Activated CD4-positive, alpha-beta T cell treated with anti-CD3 and anti-CD28 coated beads, Interleukin-2, amount 50 U/mL, for 16 hours (primary cell): ENCODE measurements at regions not wholly inside any gene's neighbourhood (a gene's known extent, or its start where the extent isn't known, plus 50 kb on each side); places are given as distances from the start of the nearest gene placed in this dataset.

Experiments used
- DNase-seq: peaks from one replicate; pipeline ENCODE4 v3.0.0-alpha.2; 2020

DNA sequence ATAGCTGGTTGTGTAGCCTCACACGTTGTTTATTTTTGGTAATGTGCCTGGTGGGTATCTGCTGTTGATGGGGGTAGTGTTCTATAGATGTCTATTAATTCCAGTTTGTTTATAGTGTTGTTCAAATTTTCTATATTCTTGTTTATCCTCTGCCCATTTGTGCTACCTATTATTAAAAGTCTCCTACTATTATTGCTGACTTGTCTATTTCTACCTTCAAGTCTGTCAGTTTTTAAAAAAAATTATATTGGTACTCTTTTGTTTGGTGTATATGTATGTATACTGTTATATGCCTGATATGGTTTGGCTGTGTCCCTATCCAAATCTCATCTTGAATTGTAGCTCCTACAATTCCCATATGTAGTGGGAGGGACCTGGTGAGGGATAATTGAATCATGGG lies 578.6 kb downstream of the PCDH7 start:
- no peak for DNase-seq

DNA sequence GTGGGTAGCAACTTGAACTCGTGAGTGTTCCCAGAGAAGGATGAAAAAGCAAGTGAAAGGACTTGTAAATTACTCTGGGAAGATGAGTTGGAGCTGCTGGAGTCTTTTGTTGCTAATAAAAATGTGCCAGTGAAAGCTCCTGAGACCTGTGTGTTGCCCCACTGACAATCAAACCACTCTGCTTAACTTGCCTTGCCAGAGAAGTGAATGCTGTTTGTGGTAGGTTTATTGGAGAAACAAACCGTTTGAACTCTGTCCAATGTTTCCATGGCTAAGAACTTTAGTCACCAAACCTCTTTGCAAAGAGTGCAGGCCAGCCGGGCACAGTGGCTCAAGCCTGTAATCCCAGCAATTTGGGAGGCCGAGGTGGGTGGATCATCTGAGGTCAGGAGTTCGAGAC lies 586.9 kb downstream of the PCDH7 start:
- no peak for DNase-seq

DNA sequence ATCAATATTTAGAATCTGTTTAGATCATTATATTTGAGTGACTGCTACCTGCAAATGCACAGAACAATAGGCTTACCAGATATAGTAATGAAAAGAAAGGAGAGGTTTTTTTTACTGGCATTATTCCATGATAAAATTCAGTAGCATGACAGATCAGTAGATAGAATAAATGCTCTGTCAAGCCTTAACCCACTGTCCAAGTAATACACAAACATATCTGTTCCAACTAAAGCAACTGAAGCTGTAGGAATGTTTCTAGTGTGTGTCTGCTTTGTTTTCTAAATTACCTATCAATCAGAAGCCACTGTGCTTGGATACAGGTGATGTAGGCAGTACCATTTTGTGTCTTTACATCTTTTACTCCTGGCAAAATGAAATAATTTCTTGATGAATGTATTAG lies 604.6 kb downstream of the PCDH7 start:
- no peak for DNase-seq

DNA sequence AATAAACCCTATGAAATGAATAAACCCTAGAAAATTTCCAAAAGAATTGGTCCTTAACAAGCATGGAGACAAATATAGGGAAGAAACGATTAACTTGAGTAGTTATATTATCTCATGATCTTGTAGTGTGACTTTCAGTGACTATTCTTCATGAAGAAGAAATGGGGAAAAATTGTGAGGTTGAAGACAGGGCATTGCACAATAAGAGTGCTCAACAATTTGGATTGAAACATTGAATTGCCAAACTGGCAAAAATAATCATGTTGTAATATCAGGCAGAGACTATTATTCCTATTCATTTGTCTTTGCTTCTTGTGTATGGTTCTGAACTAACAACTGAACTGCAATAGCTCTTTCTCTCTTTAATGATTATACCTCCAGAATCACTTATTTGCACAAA lies 605.1 kb downstream of the PCDH7 start:
- DNase-seq, result no peak

DNA sequence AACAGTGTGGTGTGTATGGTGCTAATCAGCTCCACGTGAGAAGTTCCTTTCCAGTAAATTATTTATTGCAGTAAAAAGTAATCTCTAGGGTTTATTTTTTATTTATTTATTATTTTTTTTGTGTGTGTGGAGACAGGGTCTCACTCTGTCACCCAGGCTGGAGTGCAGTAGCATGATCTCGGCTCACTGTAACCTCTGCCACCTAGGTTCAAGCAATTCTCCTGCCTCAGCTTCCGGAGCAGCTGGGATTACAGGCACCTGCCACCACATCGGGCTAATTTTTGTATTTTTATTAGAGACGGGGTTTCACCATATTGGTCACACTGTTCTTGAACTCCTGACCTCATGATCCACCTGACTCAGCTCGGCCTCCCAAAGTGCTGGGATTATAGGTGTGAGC lies 606.9 kb downstream of the PCDH7 start:
- no peak for DNase-seq

DNA sequence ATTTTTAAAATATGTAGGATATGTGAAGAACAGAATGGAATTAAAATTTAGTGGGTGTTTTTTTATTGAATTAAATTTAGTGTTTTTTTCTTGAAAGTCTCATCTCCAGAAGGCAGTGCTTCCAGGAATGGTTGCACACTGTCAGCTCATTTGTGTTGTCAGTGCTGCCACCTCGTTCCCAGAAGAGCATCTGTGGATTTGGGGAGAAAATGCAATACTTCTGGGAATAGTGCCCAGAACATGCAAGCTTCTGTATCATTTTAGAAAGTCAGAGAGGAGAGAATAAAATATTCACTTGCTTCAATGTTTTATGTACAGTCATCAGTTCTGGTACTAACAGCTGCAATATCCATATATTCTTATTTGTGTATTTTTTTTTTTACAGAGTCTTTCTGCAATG lies 608.8 kb downstream of the PCDH7 start:
- DNase-seq, result no peak

DNA sequence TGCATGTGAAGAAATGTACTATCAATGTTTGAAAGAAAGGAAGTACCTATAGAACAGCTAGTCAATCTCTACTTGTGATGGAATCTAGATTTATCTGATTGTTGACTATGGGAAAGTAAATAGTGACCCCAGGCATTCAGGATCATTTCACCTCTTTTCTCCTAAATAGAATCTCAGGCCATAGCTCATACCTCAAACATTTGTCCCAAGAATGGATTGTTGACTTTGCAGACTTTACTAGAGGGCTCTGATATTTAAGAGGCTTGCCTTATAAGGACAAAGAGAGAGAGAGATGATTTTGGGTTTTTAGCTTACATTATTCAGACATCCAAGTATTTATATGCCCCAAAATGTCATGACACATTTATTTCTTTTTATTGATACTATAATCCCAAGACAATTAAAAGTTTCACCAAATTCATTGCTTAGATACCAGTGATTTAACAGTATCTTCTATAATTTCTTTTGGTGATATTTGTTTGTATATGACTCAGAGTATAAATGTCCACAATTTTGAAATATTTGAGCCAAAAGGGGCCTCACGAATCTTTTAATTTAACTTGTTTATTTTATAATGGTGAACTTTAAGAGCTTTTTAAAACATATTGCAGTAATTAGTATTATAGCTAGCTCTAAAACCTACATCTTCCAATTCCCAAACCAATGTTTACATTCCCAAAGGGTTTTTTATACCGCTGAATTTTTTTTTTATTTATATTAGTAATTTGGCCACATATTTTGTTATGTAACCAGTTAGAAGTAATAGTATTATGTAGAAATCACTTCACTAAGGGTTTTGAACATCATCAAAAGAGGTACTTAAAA lies 614.1 kb downstream of the PCDH7 start:
- DNase-seq, result no peak

DNA sequence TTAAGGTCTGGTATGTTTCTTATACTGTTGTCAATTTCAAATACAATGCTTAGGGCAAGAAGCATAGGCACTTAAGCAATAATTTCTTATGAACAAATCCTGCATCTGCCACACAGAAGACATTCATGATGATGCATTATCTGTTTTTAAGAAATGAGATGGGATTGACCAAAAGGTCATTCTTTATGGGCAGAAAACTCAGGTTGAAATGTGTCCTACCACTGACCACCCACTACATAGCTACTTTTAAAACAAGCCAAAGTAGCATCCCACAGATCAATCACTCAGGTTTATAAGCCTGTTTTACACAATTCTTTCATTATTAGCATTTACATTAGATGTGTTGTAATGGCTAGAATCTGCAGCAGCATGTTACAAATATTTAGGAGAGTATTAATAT lies 617.8 kb downstream of the PCDH7 start:
- DNase-seq, result no peak

DNA sequence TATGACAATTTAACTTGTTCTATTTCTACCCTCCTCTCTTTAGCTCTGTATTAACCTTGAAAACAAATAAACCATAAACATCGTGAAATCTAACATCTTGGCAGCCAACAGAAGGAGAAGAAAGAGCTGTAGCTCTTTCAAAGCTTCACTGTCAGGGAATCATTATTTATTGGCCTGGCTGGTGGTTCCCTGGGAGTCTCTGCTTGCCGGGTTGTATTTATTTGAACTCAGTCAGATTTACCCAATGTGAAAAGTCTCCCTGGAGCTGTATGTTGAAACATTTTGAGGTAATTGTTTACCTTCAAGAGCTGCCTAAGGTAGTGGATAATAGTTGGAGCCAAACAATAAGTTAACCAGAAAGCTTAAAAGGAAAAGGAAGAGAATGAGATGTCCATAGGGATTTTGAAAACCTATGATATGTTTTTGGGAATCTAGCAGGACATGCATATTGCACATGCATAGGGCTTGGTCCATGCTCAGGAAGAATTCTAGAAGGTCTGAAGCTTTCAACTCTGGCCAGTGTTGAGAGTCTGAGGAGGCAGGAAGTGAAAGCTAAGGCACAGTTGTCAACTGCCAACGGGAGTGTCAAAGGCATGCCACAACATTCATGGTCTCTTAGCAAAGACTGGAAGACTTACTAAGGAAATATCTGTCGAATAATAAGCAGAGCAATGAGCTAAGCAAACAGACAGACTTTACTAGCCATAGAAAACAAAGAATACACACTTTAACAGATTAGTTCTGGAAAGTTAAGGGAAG lies 621.6 kb downstream of the PCDH7 start:
- DNase-seq, result no peak

DNA sequence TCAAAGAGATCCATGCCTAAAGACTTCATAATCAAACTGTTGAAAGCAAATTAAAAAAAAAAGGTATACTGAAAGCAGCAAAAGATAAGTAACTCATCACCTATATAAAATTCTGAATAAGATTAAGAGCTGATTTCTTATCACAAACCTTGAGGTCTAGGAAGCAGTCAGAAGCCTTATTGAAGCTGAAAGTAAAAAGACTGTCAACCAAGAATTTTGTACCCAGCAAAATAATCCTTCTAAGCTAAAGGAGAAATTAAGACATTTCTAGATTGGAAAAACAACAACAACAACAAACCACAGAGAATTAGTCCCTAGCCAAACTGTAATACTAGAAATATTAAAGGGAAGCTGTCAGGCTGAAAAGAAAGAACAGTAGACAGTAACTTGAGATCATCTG lies 622.9 kb downstream of the PCDH7 start:
- DNase-seq, result no peak

DNA sequence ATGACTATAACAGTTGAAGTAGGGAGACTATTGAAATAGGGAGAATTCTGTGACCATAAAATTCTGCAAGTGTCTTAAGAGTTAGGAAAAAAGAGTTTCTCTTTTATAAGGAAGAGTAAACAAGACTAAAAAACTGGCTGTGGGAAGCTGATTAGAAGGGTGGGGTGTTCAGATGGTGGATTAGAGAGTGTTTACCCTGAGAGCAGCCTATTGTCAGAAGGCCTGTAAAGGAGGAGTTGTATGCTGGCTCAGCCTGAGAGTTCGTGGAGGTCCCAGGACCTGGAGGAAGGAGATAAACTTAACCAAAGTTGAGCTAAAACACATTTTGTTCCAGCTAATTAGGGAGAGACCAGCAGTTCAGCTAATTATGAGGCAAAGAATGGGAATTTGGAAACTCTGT lies 629.7 kb downstream of the PCDH7 start:
- no peak for DNase-seq

DNA sequence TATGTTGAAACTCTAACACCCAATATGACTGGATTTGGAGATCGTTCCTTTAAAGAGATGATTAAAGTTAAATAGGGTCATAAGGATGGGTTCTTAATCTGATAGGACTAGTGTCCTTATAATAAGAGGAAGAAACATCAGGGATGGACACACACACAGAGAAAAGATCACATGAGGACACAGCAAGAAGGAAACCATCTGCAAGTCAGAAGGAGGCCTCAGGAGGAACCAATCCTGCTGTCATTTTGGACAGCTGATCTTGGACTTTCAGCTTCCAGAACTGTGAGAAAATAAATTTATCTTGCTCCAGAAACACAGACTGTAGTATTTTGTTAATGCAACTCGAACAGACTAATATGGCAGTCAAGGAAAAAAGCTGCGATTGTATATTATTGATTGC lies 631.5 kb downstream of the PCDH7 start:
- DNase-seq, result no peak

DNA sequence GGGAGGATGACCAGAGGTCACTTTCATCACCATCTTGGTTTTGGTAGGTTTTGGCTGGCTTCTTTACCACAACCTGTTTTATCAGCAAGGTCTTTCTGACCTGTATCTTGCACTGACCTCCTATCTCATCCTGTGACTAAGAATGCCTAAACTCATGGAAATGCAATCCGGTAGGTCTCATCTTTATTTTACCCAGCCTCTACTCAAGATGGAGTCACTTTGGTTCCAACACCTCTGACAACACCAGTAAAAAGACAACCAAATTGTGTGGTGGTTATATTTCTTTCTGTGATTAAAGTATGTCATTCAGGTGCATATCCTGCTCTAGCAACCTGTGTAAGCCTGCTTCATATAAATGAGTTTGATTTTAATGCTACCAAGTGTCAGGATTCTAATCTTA lies 636.7 kb downstream of the PCDH7 start:
- no peak for DNase-seq

DNA sequence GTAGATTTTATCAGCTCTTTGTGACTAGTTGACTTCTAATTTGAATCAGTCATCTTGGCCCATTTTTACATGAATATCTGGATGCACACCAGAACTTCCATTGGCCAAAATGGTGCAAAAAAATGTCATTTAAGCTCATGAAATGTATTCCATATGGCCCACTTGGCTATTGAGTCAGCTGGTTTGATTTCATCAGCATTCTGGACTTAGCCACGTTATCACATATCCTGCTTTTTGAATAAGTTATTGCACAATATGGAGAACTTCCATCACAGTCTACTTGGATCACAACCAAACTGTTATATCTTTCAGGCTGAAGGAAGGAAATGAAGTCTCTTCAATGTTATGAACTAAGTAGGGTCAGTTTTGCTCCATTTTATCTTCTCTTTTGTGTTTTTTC lies 640.6 kb downstream of the PCDH7 start:
- no peak for DNase-seq

DNA sequence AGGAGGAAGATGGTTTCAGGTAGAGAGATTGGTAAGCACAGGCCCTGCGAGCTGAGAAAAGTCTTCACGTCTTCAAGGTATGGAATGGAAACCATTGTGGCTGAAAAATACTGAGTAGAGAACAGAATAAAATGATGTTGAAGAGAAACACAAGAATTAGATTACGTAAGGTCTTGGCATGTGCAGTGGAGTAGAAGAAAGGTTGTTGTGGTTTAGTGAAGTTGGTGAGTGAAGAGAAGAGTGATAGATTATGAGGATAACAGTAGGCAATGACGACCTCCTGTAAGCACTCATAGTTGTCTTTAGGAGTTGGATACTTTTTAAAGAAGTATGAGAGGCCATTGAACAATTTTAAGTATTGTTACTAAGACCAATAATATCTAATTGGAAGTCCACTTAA lies 642.6 kb downstream of the PCDH7 start:
- no peak for DNase-seq

DNA sequence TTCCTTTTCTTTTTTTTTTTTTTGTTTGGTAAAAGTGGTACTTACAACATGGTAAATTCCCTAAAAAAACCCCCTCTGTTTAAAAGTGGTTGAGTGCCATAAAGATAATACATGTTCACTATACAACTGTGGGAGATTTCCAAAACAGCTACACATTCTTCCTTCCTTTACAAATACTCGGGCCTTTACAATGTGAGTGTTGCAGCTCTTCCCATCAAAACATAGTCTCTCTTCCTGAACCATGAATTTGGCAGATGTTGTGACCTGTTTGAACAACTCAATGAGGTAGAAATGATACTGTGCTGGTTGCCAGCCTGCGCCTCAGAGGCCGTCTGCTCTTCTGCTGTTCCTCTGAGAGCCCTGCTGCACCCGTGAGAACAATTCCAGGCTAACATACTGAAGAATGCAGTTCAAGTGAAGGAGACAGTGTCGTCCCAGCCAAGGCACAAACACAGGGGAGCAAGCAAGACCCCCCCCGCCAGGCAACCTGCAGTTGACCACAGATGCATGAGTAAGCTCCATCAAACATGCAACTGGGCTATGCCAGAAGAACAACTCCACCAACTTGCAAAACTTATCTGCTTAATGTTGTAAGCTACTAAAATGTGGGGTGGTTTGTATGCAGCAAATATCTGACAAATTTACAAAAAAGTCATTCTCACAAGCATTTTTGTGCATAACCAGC lies 645.0 kb downstream of the PCDH7 start:
- no peak for DNase-seq

DNA sequence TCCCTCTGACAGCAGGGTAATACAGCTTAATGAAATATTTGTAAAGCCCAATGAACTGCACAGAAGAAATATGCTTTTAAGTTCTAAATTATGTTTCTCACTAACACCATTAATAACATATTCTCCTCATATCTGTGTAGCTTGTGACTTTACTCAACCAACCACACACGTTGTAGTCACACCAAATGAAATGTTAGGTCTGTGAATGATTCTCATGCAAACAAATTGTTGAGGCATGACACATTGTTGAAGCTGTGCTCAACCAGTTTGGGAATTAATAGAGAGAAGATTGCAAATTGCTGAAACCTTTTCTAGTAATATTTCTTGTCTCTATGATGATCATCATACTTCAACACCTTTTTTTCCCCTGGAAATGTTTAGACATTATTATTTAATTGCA lies 645.9 kb downstream of the PCDH7 start:
- no peak for DNase-seq

DNA sequence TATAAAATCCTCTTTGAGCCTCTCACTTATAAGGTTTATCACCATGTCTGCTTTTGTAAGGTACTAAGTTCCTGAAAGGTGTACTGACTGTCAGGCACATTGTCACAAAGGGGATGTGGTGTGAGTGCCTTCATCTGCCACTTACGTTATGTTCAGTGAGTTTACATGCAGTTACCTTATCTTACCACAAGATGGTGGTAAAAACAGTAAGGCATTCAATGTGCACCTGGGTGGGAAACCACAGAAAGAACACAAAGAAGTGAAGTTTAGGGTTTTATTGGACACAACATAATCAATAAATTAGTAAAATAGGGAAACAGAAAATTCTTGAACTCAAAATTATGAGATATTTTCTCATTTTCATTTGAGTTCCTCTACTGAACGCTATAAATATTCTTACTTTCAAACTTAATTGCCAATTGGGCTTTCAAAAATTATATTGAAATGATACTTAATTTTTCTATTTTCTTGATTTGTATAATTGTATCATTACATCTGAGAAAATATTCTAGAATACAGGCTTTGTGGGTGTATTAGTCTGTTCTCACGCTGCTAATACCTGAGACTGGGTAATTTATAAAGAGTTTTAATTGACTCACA lies 650.8 kb downstream of the PCDH7 start:
- DNase-seq, result peak; percentile 42

DNA sequence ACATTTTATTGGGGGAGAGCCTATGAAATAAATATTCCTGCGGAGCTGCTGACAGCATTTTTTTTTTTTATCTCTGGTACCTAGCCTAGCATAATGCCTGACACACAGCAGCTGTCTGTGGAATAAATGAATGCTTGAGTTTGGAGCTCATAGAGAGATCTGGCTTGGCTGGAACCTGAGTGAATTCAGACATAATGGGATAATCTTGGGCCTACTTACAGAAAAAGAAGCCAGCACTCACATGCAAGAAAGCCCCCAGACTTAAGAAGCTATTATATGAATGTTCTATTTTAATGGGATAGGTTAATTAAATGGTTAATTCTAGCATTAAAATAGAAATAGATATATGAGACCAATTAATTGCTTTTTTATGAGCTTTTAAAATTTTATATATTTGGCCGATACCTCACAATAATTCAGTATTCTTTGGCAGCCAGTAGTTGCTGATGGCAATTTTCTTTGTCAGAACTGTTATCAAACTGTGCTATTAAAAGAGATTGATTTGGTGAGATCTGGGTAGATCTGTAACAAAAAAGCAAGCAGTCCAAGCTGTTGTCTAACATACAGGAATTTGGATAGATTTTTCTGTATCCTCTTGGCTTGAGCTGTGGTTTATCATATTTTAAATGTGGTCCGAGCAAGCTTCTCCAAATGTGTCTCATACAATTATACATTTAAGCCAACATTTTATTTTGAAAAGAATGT lies 654.2 kb downstream of the PCDH7 start:
- no peak for DNase-seq

DNA sequence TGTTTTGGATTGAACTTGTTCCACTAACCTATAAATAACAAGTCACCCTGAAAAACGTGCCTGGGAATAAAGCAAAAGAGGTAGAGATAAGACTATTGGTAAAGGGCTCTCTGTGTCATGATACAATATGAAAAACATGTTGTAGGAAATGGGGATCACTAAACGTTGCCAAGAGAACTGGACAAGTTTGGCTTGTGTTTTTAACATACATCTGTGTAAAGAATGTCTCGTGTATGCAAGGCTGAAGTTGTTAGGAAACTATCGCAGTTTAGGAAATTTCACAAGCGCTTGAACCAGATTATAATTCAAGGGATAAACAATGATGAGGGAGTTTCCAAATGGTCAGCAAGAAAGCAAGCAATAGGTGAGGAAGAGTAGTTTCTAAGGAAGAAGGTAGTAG lies 655.8 kb downstream of the PCDH7 start:
- DNase-seq, result no peak

DNA sequence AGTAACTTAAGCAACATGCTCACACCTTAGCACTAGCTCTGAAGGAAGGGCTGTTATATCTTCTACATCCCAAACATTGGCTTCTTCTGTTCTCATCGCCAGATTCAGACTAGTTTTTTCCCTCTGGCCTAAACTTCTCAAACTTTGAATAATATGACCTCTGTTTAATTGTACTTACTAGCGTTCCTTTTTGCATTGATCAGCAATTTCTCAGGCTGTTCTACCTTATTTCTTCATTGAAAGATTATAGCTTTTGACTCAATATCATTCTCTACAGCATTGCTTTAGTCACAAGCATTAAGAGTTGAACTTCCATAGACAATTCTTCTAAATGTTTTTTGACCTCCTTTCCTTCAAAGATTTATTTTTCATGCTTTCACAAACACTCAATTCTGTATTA lies 659.2 kb downstream of the PCDH7 start:
- no peak for DNase-seq

DNA sequence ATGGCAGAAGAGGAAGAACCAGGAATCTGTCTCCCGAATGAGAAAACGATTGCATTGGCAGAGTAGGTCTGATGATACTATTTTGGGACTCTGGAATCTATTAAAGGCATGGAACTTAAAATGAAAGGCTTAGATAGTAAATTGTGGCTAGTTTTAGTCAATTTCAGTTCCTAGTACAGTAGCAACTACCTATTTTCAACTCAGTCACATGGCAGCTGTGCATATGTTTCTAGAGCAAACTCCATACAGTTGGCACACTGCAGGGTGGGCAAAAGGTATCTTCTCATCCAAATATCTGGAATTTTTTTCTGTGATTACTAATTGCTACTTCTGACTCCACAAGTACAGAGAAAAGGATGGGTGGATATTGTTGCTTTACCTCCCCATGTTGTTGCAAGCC lies 663.6 kb downstream of the PCDH7 start:
- no peak for DNase-seq

DNA sequence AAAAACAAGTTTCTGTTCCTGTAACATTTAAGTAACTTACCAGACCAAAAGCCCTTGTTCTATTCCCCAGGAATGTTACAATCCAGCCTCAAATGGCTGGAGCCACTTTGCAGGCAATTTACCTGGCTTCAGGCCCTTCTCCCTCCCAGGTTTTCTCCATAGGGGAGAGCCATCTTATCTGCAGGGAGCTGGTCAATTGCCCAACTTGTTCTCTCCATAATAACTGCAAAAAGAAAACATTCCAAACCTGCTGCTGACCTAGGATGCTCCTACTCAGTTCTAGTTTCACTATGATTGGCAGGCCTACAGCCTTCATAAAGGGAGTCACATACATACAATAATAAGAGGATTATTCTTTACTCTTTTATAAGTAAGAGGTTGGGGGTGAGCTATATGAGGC lies 670.7 kb downstream of the PCDH7 start:
- DNase-seq, result no peak
